ENCODE measurements at regions not wholly inside any gene's neighbourhood (a gene's known extent, or its start where the extent isn't known, plus 50 kb on each side); places are given as distances from the start of the nearest gene placed in this dataset.

DNA sequence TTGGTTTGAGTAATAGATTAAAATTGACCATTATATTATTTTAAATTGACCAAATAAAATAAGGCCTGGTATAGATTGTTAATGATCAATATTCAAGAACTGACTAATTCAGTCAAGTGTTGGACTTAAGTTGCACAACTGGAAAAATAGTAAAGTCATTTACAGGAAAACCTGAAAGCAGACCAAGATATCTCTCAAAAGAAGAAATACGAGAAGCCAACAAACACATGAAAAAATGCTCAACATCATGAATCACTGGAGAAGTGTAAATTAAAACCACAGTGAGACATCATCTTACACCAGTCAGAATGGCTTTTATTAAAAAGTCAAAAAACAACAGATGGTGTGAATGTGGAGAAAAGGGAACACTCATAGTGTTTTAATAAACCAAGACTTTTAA, 80.4 kb upstream of the MALRD1 start:
- no peak overlapping the region for H3K4me2 ChIP-seq (ENCODE audit: low read length)
- no peak overlapping the region for H3K4me3 ChIP-seq (ENCODE audit: low read length)
- TF ChIP-seq SMC3 (conservative IDR thresholded peaks at IDR 0.05; ENCODE audit: poor library complexity), result no peak
- no peak for TF ChIP-seq REST (IDR thresholded peaks at IDR 0.05; ENCODE audit: borderline replicate concordance)
- no peak for TF ChIP-seq EZH2 (IDR thresholded peaks at IDR 0.05; ENCODE audit: borderline replicate concordance, insufficient read depth, low read length, poor library complexity, severe bottlenecking)
- no peak for TF ChIP-seq CTCF (IDR thresholded peaks at IDR 0.05; ENCODE audit: poor library complexity, severe bottlenecking)
- no peak for TF ChIP-seq EP300 (conservative IDR thresholded peaks at IDR 0.05; ENCODE audit: poor library complexity, severe bottlenecking)
- no peak for TF ChIP-seq MXI1 (conservative IDR thresholded peaks at IDR 0.05; ENCODE audit: poor library complexity, severe bottlenecking)
- TF ChIP-seq RAD21 (conservative IDR thresholded peaks at IDR 0.05), result no peak
- H3K27ac ChIP-seq (ENCODE audit: low read length), result no peak overlapping the region
- no peaks in the 10 kb centered on the region for H3K36me3 ChIP-seq (ENCODE audit: insufficient read depth, low read length)
- H2AFZ ChIP-seq (ENCODE audit: low read depth, low read length), result no peak overlapping the region
- H3K9me3 ChIP-seq (ENCODE audit: low read length), result no peaks in the 10 kb centered on the region
- no peak overlapping the region for H3K9ac ChIP-seq (ENCODE audit: low read length)
- no peaks in the 10 kb centered on the region for H3K79me2 ChIP-seq (replicated peaks; ENCODE audit: insufficient read depth, low read length)
- H3K27me3 ChIP-seq (ENCODE audit: insufficient read depth, low read depth, low read length), result no peaks in the 10 kb centered on the region
- no peaks in the 10 kb centered on the region for H4K20me1 ChIP-seq (ENCODE audit: insufficient read depth)
- no peaks in the 10 kb centered on the region for H3K9me2 ChIP-seq (ENCODE audit: insufficient read depth, low read length)
- no peaks in the 10 kb centered on the region for H3F3A ChIP-seq (ENCODE audit: insufficient read depth, low read length, poor library complexity, severe bottlenecking)

DNA sequence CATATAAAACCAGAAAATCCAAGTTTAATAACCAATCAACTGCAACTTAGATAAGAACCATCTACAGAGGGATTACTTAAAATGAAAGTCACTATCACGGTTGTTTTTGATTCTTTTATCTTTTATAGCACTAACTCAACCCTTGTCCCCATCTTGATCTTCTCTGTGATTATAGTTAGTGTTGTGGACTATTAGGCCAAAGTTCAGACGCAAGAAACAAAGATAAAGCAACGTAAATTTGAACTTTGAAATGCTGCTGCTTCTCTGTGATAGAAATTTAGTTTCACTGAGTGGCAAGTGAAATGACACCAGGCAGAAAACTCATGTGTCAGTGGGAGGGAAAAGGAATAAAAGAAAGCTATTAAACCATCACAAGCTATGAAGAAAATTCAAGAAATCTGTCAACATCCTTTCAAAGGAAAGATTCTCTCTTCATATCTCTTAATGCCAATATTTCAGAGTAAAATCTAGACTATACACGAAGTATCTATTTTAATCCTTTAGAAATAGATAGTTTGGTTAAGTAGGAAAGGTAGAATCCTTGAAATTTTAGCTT, 71.8 kb upstream of the MALRD1 start:
- H3K27ac ChIP-seq (ENCODE audit: low read length), result no peak overlapping the region
- H3K4me2 ChIP-seq (ENCODE audit: low read length), result no peak overlapping the region
- no peak overlapping the region for H3K9ac ChIP-seq (ENCODE audit: low read length)
- no peaks in the 10 kb centered on the region for H3K27me3 ChIP-seq (ENCODE audit: insufficient read depth, low read depth, low read length)
- no peaks in the 10 kb centered on the region for H4K20me1 ChIP-seq (ENCODE audit: insufficient read depth)
- no peak overlapping the region for H3K4me3 ChIP-seq (ENCODE audit: low read length)
- peak; percentile 33 for TF ChIP-seq POLR2AphosphoS5 (IDR thresholded peaks at IDR 0.05)
- no peak for TF ChIP-seq TAF1 (IDR thresholded peaks at IDR 0.05; ENCODE audit: low read depth)
- TF ChIP-seq EZH2 (IDR thresholded peaks at IDR 0.05; ENCODE audit: borderline replicate concordance, insufficient read depth, low read length, poor library complexity, severe bottlenecking), result no peak
- TF ChIP-seq CTCF (IDR thresholded peaks at IDR 0.05; ENCODE audit: poor library complexity, severe bottlenecking), result no peak
- no peak for TF ChIP-seq RAD21 (conservative IDR thresholded peaks at IDR 0.05)
- no peak for TF ChIP-seq REST (IDR thresholded peaks at IDR 0.05; ENCODE audit: borderline replicate concordance)
- TF ChIP-seq MXI1 (conservative IDR thresholded peaks at IDR 0.05; ENCODE audit: poor library complexity, severe bottlenecking), result no peak
- no peak for TF ChIP-seq SMC3 (conservative IDR thresholded peaks at IDR 0.05; ENCODE audit: poor library complexity)
- TF ChIP-seq EP300 (conservative IDR thresholded peaks at IDR 0.05; ENCODE audit: poor library complexity, severe bottlenecking), result peak; percentile 93
- no peaks in the 10 kb centered on the region for H3K9me3 ChIP-seq (ENCODE audit: low read length)
- H3F3A ChIP-seq (ENCODE audit: insufficient read depth, low read length, poor library complexity, severe bottlenecking), result no peaks in the 10 kb centered on the region
- no peak overlapping the region for H2AFZ ChIP-seq (ENCODE audit: low read depth, low read length)
- H3K79me2 ChIP-seq (replicated peaks; ENCODE audit: insufficient read depth, low read length), result no peaks in the 10 kb centered on the region
- no peaks in the 10 kb centered on the region for H3K9me2 ChIP-seq (ENCODE audit: insufficient read depth, low read length)
- H3K36me3 ChIP-seq (ENCODE audit: insufficient read depth, low read length), result no peaks in the 10 kb centered on the region
